Heart right ventricle (tissue), 16 donors: ENCODE measurements at regions not wholly inside any gene's neighbourhood (a gene's known extent, or its start where the extent isn't known, plus 50 kb on each side); places are given as distances from the start of the nearest gene placed in this dataset.

Source experiments
- ATAC-seq, 8 donors: fragments of 200-7000 bp; cut with Tn5 transposase; one replicate each; pipeline ENCODE4 v1.9.1; 2020; ENCODE audit warnings: mild to moderate bottlenecking in 8 of 8, moderate library complexity in 8 of 8, moderate number of reproducible peaks in 1 of 8
- DNase-seq, 2 donors: peaks; one replicate each; pipeline ENCODE4 v3.0.0-alpha.2; 2020
- H3K27ac ChIP-seq, 10 donors: fragments of 200-600 bp; sonication (generic) in 2 of 10; one replicate each; pipeline versions ENCODE4 v1.5.0 to v1.8.0; 2020 to 2022; ENCODE audit warnings: mild to moderate bottlenecking in 3 of 10
- H3K27me3 ChIP-seq, 7 donors: fragments of 200-600 bp; one replicate each; pipeline ENCODE4 v1.8.0; 2021 to 2022; ENCODE audit warnings: mild to moderate bottlenecking in 2 of 7
- H3K36me3 ChIP-seq, 9 donors: fragments of 200-600 bp; sonication (generic) in 1 of 9; one replicate each; pipeline versions ENCODE4 v1.5.0 to v1.8.0; 2020 to 2022; ENCODE audit warnings: mild to moderate bottlenecking in 2 of 9
- H3K4me1 ChIP-seq, 9 donors: fragments of 200-600 bp; sonication (generic) in 1 of 9; one replicate each; pipeline versions ENCODE4 v1.5.0 to v1.8.0; 2020 to 2022; ENCODE audit warnings: mild to moderate bottlenecking in 4 of 9
- H3K4me3 ChIP-seq, 10 donors: fragments of 200-600 bp; sonication (generic) in 2 of 10; one replicate each; pipeline versions ENCODE4 v1.5.0 to v1.8.0; 2020 to 2022; ENCODE audit warnings: mild to moderate bottlenecking in 7 of 10, moderate library complexity in 2 of 10
- H3K9me3 ChIP-seq, 11 donors: fragments of 200-600 bp in 10 of 11; sonication (generic) in 2 of 11; one replicate each; pipeline versions ENCODE4 v1.5.0 to v1.8.0; 2013 to 2022; ENCODE audit warnings: mild to moderate bottlenecking in 2 of 11, control low read depth in 1 of 11, moderate library complexity in 1 of 11
- WGBS, 2 donors: extraction: QIAGEN DNeasy Blood & Tissue Kit; methylation state at CpG; one replicate each; pipeline ENCODE4 v1.1.7; 2013; ENCODE audit warnings: inconsistent platforms in 1 of 2; 5-methylcytosine and 5-hydroxymethylcytosine counted together
- intact Hi-C, 10 donors: fragments of 100-400 bp; cut with DNase I; formaldehyde crosslinking; loops; one replicate each; pipeline versions ENCODE4 v1.11.1 to v1.14.2; 2022
- TF ChIP-seq, protein P1 (sequence below), 9 donors: fragments of 200-600 bp; sonication (generic) in 2 of 9; IDR thresholded peaks; one replicate each; pipeline versions ENCODE4 v1.5.0 to v1.8.0; 2021 to 2022; ENCODE audit warnings: antibody characterized with exemption in 9 of 9, mild to moderate bottlenecking in 5 of 9, moderate library complexity in 1 of 9
- donor health status: Arrhythmogenic right ventricular cardiomyopathy.
- donor health status: ischemic (EF 13 %, LVEDD 7.1; RV severe dilation, severe dysfunction).
- donor health status: healthy with polysubstance abuse.
- donor health status: DM: no; HTN: yes; CAD: no.
- donor health status: DM: no; HTN: no; CAD: no.
- donor health status: ischemic (EF 25% LVEDD 6.9; RV normal size, moderate dysfunction).
- donor health status: ischemic (EF 25% LVEDD 5.7; RV mildly dilated, moderate dysfunction).
- donor health status: healthy.
- donor health status: DM: yes; HTN: yes; CAD: no.
- donor health status: Ischemic cardiomyopathy.
- donor health status: ischemic (EF 35%, LVEDD 5.7; RV mildly dilated, moderate dysfunction).
- donor health status: nonischemic (EF 11% LVEDD 7.7; RV severe dilation, severe dysfunction).
- donor health status: DM: yes; HTN: yes; CAD: no.
- donor health status: PGD.
- donor health status: ischemic (EF 29% LVEDD 5.4; RV normal size, mild dysfunction).
- donor health status: nonischemic (EF 23%, LVEDD 6.1; RV moderate dilation, normal function).

DNA sequence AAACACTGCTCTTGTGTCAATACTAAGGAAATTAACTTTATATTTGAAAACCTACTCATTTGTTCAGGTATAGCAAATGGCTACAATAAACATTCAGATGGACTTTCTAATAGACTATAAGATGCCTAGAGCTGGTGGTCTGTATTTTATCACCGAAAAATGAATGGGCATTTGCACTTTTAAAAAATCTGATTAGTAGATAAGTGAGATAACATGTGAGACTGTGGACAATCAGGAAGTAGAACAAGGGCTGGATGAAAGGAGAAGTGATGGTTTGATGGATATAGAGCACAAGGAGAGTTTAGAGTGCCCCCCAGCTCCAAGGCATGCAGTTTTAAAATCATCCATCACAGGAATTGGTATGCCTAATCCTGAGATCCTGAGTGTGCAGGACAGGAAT lies 308.4 kb upstream of the RARB start:
- Histone ChIP-seq H3K27me3 (no peaks in the 10 kb centered on the region), H3K27ac (no peak overlapping the region), H3K9me3 (no peaks in the 10 kb centered on the region), H3K36me3 (no peaks in the 10 kb centered on the region), H3K4me1 (no peaks in the 10 kb centered on the region), H3K4me3 (no peak overlapping the region)
- 85 to 93% methylated on average over 1 of the region's 1 CpG for WGBS, 2 donors
- intact Hi-C loops = no loop called here
- TF ChIP-seq, protein P1, sequence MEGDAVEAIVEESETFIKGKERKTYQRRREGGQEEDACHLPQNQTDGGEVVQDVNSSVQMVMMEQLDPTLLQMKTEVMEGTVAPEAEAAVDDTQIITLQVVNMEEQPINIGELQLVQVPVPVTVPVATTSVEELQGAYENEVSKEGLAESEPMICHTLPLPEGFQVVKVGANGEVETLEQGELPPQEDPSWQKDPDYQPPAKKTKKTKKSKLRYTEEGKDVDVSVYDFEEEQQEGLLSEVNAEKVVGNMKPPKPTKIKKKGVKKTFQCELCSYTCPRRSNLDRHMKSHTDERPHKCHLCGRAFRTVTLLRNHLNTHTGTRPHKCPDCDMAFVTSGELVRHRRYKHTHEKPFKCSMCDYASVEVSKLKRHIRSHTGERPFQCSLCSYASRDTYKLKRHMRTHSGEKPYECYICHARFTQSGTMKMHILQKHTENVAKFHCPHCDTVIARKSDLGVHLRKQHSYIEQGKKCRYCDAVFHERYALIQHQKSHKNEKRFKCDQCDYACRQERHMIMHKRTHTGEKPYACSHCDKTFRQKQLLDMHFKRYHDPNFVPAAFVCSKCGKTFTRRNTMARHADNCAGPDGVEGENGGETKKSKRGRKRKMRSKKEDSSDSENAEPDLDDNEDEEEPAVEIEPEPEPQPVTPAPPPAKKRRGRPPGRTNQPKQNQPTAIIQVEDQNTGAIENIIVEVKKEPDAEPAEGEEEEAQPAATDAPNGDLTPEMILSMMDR (IDR thresholded peaks at IDR 0.05) = no peak
- ATAC-seq = no peak
- no peak for DNase-seq

DNA sequence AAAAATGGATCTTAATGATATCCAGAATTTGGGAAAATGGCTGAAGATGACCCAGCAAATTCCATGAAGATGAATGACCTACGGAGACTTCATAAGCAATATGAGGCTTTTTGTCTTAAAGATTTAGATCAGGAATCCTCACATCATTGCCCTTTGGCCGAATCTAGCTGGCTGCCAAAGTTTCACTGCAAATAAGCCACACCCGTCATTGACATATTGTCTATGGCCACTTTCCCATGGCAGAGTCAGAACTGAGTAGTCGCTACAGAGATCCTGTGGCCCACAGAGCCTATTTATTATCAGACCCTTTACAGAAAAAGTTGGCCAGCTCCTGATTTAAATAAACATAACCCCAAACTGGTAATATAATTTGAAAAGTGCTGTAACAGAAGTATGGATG lies 307.4 kb upstream of the RARB start:
- WGBS, 2 donors = 59 to 72% methylated on average over 4 of the region's 4 CpGs
- Histone ChIP-seq H3K4me3 (no peak overlapping the region), H3K4me1 (no peaks in the 10 kb centered on the region), H3K27ac (no peak overlapping the region), H3K27me3 (no peaks in the 10 kb centered on the region), H3K9me3 (no peaks in the 10 kb centered on the region), H3K36me3 (no peaks in the 10 kb centered on the region)
- ATAC-seq (peak in 1 of 8 donors; percentile 59), DNase-seq (no peak)
- TF ChIP-seq, protein P1 (IDR thresholded peaks at IDR 0.05) = no peak
- intact Hi-C loops = no loop called here

DNA sequence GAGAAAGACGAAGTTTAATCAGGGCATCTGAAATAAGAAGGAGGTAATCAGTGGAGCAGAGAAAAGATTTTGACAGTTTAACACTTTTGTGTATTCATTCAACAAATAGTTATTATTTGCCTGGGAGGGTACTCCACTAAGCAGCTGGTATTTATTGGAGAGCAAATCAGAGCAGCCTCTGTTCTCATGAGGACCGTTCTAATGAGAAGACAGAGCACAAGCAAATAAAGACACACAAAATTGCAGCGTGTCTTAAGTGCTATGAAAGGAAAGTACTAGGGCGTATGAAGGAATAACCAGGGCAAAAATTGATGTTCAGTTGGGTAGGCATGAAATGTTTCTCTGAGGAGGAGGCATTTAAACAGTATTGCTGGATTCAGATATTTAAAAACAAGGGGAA lies 302.9 kb upstream of the RARB start:
- 87 to 89% methylated on average over 4 of the region's 4 CpGs for WGBS, 2 donors
- ATAC-seq = no peak
- Histone ChIP-seq H3K27me3 (no peaks in the 10 kb centered on the region), H3K27ac (no peak overlapping the region), H3K9me3 (peaks cover 0 to 37% (median 18%) of the 10 kb centered on the region in 11 donors), H3K4me3 (no peak overlapping the region), H3K36me3 (no peaks in the 10 kb centered on the region), H3K4me1 (no peaks in the 10 kb centered on the region)
- DNase-seq = no peak
- TF ChIP-seq, protein P1 (IDR thresholded peaks at IDR 0.05) = no peak
- intact Hi-C loops = no loop called here

DNA sequence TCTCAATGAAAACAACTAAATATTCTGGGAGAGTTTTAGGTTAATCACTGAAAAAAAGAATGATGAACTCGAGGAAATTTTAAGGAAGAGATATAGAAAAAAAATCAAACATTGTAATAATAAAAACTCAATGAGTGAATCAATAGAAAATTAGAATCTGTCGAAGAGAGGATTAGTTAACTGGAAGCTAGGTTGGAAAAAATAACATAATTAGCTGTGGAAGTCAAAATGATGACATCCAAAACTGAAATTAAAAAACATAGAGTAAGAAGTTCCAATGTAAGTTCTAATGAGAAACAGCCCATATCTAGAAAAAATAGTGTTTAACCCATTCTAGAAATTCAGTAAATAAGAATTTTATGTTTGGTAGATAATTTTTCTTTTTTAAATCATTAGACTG lies 299.3 kb upstream of the RARB start:
- no peak overlapping the region for H3K27ac ChIP-seq
- TF ChIP-seq, protein P1 (IDR thresholded peaks at IDR 0.05) = no peak
- H3K4me1 ChIP-seq = no peaks in the 10 kb centered on the region
- intact Hi-C loops = no loop called here
- DNase-seq (no peak), ATAC-seq (no peak)
- H3K9me3 ChIP-seq = peaks cover 0 to 40% (median 18%) of the 10 kb centered on the region in 11 donors
- H3K4me3 ChIP-seq = no peak overlapping the region
- 79 to 80% methylated on average over 2 of the region's 2 CpGs for WGBS, 2 donors
- H3K27me3 ChIP-seq = no peaks in the 10 kb centered on the region
- H3K36me3 ChIP-seq = no peaks in the 10 kb centered on the region
